ENCODE measurements at regions not wholly inside any gene's neighbourhood (a gene's known extent, or its start where the extent isn't known, plus 50 kb on each side); places are given as distances from the start of the nearest gene placed in this dataset.

DNA sequence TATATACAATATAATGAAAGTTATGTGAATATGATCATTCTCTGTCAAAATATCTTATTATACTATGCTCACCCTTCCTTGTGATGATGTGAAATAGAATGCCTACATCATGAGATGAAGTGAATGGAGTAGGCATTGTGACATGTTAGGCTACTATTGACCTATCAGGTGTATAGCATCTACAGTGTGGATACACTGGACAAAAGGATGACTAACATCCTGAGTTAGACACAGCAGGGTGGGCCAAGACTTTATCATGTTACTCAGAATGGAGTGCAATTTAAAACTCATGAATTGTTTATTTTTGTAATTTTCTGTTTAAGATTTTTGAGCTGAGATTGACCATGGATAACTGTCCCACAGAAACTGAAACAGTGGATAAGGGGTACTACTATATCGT, 53.4 kb upstream of the NAV3 start:
- DNase-seq, result no peak

GRCh38 chr12:77774761-77775160, 55.9 kb upstream of the NAV3 start:
- peak; percentile 34 for DNase-seq

- DNase-seq, result peak; percentile 30
These were observed 57.9 kb upstream of the NAV3 start for GRCh38 chr12:77772676-77773298.

DNA sequence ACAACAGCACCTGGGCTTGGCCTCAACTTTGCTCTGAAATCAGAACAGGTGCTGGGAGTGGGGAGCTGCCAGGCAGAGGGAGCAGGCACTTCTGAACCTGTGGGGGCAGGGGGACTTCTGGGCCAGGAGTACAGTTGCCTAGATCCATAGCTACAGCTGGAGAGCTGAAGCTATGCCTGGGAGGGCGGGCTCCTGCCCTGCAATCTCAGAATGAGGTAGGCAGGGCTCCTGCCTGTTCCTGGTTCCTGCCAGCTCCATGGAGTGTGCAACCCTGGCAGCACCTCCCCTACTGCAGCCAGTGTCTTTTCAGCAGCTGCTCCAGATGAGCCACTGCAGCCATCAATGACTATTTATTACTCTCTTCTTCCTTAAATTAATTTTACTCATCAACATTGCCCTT, 62.1 kb upstream of the NAV3 start:
- no peak for DNase-seq

GRCh38 chr12:77767756-77768343, 62.8 kb upstream of the NAV3 start:
- DNase-seq, result no peak

GRCh38 chr12:77767335-77767734, 63.4 kb upstream of the NAV3 start:
- no peak for DNase-seq

DNA sequence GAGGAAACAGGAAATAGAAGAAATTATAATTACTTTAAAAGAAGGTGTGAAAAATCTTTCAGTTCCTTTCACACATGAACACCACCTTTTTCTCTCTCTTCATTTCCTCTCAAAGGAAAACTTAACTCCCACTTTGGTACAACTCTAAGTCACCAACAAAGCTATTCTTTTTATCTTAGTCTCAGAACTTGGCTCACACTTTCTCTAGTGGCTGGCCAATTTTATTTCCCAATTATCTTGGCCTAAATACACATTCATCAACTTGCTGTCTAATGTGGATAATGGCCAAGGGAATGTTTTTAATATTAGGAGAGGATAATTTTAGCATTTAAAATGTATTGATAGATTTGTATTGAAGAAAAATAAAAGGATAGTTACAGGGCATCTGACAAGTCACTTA, 64.5 kb upstream of the NAV3 start:
- DNase-seq, result no peak

- no peak for DNase-seq
These were observed 69.4 kb upstream of the NAV3 start for GRCh38 chr12:77761286-77761685.

- no peak for DNase-seq
These were observed 70.2 kb upstream of the NAV3 start for GRCh38 chr12:77760271-77761025.

- DNase-seq, result no peak
These were observed 76.6 kb upstream of the NAV3 start for GRCh38 chr12:77754086-77754485.

DNA sequence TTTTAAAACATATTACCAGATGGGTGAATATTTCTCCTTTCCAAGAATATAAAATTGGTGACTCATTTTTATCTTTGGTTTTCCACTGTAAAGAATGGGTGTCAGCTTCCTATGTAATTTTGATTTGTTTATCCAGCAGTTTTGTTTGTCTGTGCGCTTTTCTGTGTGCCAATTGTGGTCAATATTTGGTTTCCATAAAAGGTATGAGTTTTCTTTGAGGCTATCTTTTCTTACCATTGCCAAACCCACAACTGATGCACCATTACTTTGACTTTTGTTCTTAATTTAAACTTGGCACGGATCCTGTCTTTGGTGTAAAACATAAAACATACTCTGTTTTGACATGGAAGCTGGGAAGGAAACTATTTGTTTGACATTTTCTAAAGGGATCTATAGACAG, 78.8 kb upstream of the NAV3 start:
- DNase-seq, result no peak

- DNase-seq, result no peak
These were observed 84.6 kb upstream of the NAV3 start for GRCh38 chr12:77746096-77746495.

GRCh38 chr12:77745624-77746023, 85.1 kb upstream of the NAV3 start:
- DNase-seq, result no peak

DNA sequence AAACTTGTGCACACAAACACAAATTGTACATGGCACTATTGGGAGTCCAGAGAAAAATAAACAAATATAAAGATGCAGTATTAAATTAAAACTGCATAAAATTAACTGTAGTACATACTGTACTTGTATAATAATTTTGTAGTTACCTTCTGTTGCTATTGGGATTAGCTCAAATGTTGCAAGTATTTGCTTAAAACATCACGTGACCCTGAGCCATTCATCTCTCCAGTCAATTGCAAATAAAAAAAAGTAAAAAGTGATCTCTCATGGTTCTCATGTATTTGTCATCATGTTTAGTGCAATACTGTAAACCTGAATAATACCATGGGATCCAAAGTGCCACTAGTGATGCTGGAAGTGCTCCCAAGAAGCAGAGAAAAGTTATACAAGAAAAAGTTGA, 88.1 kb upstream of the NAV3 start:
- DNase-seq, result no peak

GRCh38 chr12:77741974-77742517, 88.6 kb upstream of the NAV3 start:
- DNase-seq, result no peak

GRCh38 chr12:77736219-77736965, 94.3 kb upstream of the NAV3 start:
- DNase-seq, result no peak

DNA sequence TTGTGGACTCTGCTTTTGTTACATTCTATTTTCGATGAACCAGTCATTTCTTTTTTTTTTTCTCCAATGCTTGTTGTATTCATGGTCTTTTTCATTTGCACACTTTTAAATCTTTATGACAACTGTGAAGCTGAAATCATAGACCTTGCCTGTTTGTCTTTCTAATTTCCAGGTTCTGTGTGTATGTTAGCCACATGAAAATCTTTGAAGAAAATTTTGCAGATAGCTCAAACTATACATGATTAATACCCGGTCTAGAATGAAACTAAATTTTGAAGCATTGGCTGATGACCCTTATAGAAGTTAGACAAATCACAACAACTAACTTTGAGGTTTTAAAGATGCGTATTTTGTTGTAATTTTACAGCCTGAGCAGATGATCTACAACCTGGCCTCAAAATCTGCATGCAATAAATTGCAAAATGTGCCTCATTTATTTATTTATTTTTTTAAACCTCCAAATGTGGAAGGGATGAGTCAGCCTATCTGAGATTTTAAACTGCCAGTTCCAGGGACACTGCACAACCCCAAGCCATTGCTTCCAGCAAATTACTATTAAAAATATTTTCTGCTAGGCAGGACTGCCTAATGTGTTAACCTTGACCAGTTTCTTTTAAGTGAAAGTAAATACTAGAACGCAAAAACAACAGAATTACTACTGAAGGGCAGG, 96.3 kb upstream of the NAV3 start:
- no peak for DNase-seq

GRCh38 chr12:77728018-77728417, 102.7 kb upstream of the NAV3 start:
- no peak for DNase-seq

GRCh38 chr12:77727442-77728001, 103.2 kb upstream of the NAV3 start:
- no peak for DNase-seq

DNA sequence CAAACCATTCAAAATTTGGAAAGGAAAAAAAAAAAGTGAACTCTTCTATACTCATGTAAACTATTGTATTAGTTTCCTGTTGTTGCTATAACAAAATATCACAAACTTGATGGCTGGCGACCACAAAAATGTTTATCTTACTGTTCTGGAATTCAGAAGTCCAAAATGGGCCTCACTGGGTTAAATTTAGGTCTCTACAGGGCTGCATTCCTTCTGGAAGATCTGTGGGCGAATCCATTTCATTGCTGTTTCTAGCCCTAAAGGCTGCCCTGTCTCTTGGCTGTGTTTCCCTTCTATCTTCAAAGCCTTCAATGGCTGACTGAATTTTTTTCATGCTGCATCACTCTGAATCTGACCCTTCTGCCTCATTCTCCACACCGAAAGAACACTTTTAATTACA, 105.1 kb upstream of the NAV3 start:
- DNase-seq, result no peak

DNA sequence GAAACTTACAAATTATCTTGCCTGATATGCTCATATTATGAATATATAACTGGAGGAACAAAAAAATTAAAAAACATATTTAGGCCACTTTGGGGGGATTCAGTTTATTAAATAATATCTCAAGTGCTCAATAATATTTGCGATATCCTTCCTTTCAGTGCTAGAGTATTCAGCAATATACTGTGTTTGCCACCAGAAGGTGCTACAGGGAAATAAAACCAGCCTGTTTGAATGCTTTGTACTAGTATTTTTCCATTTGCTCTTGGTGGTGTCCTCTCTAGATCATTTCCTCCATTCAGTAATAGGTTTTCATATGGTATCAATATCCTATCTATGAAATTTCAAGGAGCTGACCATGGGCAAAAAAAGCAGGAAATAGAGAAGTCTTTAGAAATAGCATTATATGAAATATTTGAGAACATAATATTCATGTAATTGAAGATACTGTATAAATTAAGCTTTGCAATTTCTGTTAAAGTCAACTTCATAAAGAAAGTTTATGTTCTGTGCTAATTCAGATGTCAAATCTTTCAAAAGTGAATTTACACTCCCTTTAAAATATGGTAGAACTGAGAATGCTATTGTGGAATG, 106.2 kb upstream of the NAV3 start:
- DNase-seq, result peak; percentile 44

- no peak for DNase-seq
These were observed 107.4 kb upstream of the NAV3 start for GRCh38 chr12:77723308-77723707.
